AG09319 (cell line): ENCODE measurements at regions not wholly inside any gene's neighbourhood (a gene's known extent, or its start where the extent isn't known, plus 50 kb on each side); places are given as distances from the start of the nearest gene placed in this dataset.

ENCODE experiments used
- DNase-seq: peaks from one replicate; pipeline ENCODE4 v3.0.0-alpha.2; 2010; ENCODE audit warnings: low read depth; ENCODE audit errors: extremely low read depth
- TF ChIP-seq, protein P1 (sequence below): IDR thresholded peaks from 2 replicates; pipeline ENCODE4 v1.5.1; 2011; ENCODE audit warnings: low read depth, mild to moderate bottlenecking, inconsistent platforms, low read length, moderate library complexity

- TF ChIP-seq, protein P1, sequence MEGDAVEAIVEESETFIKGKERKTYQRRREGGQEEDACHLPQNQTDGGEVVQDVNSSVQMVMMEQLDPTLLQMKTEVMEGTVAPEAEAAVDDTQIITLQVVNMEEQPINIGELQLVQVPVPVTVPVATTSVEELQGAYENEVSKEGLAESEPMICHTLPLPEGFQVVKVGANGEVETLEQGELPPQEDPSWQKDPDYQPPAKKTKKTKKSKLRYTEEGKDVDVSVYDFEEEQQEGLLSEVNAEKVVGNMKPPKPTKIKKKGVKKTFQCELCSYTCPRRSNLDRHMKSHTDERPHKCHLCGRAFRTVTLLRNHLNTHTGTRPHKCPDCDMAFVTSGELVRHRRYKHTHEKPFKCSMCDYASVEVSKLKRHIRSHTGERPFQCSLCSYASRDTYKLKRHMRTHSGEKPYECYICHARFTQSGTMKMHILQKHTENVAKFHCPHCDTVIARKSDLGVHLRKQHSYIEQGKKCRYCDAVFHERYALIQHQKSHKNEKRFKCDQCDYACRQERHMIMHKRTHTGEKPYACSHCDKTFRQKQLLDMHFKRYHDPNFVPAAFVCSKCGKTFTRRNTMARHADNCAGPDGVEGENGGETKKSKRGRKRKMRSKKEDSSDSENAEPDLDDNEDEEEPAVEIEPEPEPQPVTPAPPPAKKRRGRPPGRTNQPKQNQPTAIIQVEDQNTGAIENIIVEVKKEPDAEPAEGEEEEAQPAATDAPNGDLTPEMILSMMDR = no peak
- DNase-seq = no peak
Measured at GRCh38 chr13:34672631-34673030, 269.4 kb upstream of the NBEA start.

GRCh38 chr13:34675626-34676025, 266.4 kb upstream of the NBEA start:
- TF ChIP-seq, protein P1 = no peak
- DNase-seq = no peak

- no peak for DNase-seq
- TF ChIP-seq, protein P1 = no peak
Measured at GRCh38 chr13:34678154-34678553, 263.9 kb upstream of the NBEA start.

DNA sequence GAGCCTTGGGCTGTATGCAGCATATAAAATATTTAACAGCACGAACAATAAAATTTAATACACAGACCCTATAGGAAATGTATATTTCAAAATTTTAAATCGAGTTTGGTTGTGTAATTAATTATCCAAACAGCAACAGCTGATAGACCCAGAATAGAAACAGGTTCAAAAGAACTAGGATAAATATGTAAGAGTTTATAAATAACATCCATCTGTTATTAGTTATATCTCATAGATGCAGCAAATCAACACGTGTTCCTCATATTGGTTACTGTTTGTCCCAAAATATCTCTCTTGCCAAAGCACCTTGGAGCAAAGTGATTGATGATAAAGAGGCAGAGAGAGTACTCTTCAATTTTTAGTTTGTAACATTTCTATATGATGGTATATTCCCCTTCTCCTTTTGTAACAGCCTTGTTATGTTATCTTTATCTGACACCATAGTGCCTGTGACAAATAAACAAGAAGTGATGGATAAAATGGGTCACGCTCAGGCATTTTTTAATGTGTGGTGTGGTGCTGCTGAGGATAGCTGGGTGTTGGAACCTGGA, 260.6 kb upstream of the NBEA start:
- TF ChIP-seq, protein P1 = no peak
- no peak for DNase-seq

DNA sequence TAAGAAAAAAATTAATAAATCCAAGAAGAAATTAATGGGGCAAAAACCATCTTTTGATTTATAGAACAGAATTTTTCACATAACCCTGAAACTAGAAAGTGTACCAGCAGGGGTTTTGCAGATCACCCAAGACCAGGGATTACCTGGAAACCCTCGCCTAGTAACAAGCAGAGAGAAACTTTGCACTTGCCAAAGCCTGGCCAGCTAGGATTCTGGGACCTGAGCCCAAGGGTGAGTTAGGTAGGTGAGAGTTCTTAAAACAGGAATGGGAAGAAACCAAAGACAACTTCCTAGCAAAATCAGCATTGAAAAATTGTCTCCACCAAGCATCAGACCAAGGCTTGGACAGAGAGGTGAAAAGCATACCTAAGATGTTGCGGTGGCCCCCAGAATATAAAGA, 247.0 kb upstream of the NBEA start:
- TF ChIP-seq, protein P1 = no peak
- no peak for DNase-seq

DNA sequence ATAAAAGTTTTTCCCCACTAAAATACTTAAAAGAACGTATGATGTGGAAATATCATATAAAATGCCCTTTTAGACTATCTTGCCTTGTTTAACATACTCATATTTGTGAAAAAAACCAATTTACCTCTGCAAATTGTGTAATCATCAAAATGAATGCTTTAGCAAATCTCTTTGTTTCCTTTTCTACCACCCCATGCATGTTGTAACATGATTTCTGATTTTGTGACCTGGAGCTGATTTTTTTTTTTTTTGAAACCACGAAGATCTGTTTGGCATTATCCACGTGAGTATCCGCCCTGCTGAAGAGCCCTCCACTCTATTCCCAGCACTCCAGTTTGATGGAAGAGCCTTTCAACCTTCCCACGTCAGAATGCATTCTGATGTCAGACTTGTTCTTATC, 245.8 kb upstream of the NBEA start:
- TF ChIP-seq, protein P1 = no peak
- no peak for DNase-seq

DNA sequence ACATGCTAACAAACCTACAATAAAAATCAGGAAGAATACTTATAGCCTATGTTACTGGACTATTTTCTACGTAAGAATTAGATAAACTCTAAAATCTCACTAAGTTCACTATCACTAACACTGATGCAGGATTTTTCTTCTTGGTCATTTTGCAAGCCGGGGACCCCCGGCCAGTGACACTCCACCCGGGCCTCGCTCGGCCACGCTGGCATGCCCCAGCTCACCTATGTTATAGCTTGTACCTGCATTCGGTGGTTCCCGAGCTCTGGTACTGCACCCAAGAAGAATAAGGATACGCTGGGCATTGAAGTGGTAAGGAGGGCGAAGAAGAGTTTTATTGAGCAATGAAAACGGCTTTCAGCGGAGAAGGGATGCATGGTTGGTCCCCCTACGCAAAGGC, 245.3 kb upstream of the NBEA start:
- DNase-seq = no peak
- TF ChIP-seq, protein P1 = no peak
